Natural killer cell (primary cell): ENCODE measurements at regions not wholly inside any gene's neighbourhood (a gene's known extent, or its start where the extent isn't known, plus 50 kb on each side); places are given as distances from the start of the nearest gene placed in this dataset.
A peak's percentile ranks its signal among the peaks of the same experiment; 100 is the strongest.

Source experiments
- ATAC-seq, 3 donors: fragments of 150-1000 bp in 2 of 3; fragments of 200-7000 bp in 1 of 3; cut with Tn5 transposase; 1 replicate in 1 of 3; 2 replicates in 2 of 3; pipeline ENCODE4 v1.10.0; 2021; ENCODE audit warnings: mild to moderate bottlenecking in 2 of 3, moderate library complexity in 2 of 3
- DNase-seq, 2 donors: peaks; one replicate each; pipeline versions ENCODE4 v3.0.0 to v3.0.0-alpha.2; 2013 to 2021; ENCODE audit warnings: mixed read lengths in 1 of 2
- H3K27ac ChIP-seq: one replicate; pipeline ENCODE4 v1.5.1; 2013; ENCODE audit warnings: mild to moderate bottlenecking, low read length
- H3K27me3 ChIP-seq: one replicate; pipeline ENCODE4 v1.6.1; 2013; ENCODE audit warnings: low read length; ENCODE audit not compliant: control insufficient read depth, insufficient read depth
- H3K36me3 ChIP-seq: one replicate; pipeline ENCODE4 v1.6.1; 2013; ENCODE audit warnings: low read length; ENCODE audit not compliant: control insufficient read depth, insufficient read depth
- H3K4me1 ChIP-seq: one replicate; pipeline ENCODE4 v1.6.1; 2013; ENCODE audit warnings: low read length; ENCODE audit not compliant: control insufficient read depth, insufficient read depth
- H3K4me3 ChIP-seq: one replicate; pipeline ENCODE4 v1.5.1; 2013; ENCODE audit warnings: low read length
- H3K9me3 ChIP-seq: one replicate; pipeline ENCODE4 v1.6.1; 2013; ENCODE audit warnings: low read length; ENCODE audit not compliant: control insufficient read depth, insufficient read depth
- H3K27ac Mint-ChIP-seq, 2 donors: one replicate each; pipeline ENCODE4 v1.8.0; 2022; ENCODE audit warnings: mild to moderate bottlenecking in 2 of 2, mixed read lengths in 2 of 2, moderate library complexity in 1 of 2
- H3K27me3 Mint-ChIP-seq, 2 donors: one replicate each; pipeline ENCODE4 v1.8.0; 2022; ENCODE audit warnings: low read depth in 2 of 2, mixed read lengths in 2 of 2
- H3K36me3 Mint-ChIP-seq: one replicate; pipeline ENCODE4 v1.8.0; 2022; ENCODE audit warnings: mixed read lengths
- H3K4me1 Mint-ChIP-seq, 2 donors: one replicate each; pipeline ENCODE4 v1.8.0; 2022; ENCODE audit warnings: mixed read lengths in 2 of 2
- H3K4me3 Mint-ChIP-seq: one replicate; pipeline ENCODE4 v1.8.0; 2022; ENCODE audit warnings: mild to moderate bottlenecking, moderate library complexity, mixed read lengths
- H3K9me3 Mint-ChIP-seq, 2 donors: one replicate each; pipeline ENCODE4 v1.8.0; 2022; ENCODE audit warnings: mixed read lengths in 2 of 2
- CTCF ChIP-seq: fragments of 200-600 bp; IDR thresholded peaks from one replicate; pipeline ENCODE4 v1.8.0; 2022; ENCODE audit warnings: antibody characterized with exemption
- WGBS: methylation state at CpG from one replicate; pipeline ENCODE4 v1.1.7; 2013; ENCODE audit warnings: missing lambda C conversion rate; ENCODE audit not compliant: insufficient coverage; 5-methylcytosine and 5-hydroxymethylcytosine counted together
- intact Hi-C: fragments of 100-400 bp; cut with micrococcal nuclease; formaldehyde crosslinking; loops from one replicate; pipeline ENCODE4 v1.14.2; 2022

- H3K36me3 Mint-ChIP-seq, result no peaks in the 10 kb centered on the region
- peaks cover 2 to 5% of the 10 kb centered on the region in 2 donors for H3K9me3 Mint-ChIP-seq
- no peak overlapping the region for H3K27ac Mint-ChIP-seq
- H3K4me3 ChIP-seq, result no peak overlapping the region
- H3K4me1 ChIP-seq, result no peaks in the 10 kb centered on the region
- H3K4me3 Mint-ChIP-seq, result no peak overlapping the region
- ATAC-seq (no peak), DNase-seq (no peak)
- no peaks in the 10 kb centered on the region for H3K9me3 ChIP-seq
- intact Hi-C loops, result no loop called here
- no peaks in the 10 kb centered on the region for H3K27me3 ChIP-seq
- H3K36me3 ChIP-seq, result no peaks in the 10 kb centered on the region
- H3K27me3 Mint-ChIP-seq, result peaks cover 0 to 3% of the 10 kb centered on the region in 2 donors
- WGBS, result 89% methylated on average over 2 of the region's 2 CpGs
- H3K4me1 Mint-ChIP-seq, result no peaks in the 10 kb centered on the region
- no peak for TF ChIP-seq CTCF
- H3K27ac ChIP-seq, result no peak overlapping the region
These were observed 133.3 kb downstream of the TNFSF13B start for GRCh38 chr13:108402850-108403249.

GRCh38 chr13:108407495-108407894, 138.0 kb downstream of the TNFSF13B start:
- no peaks in the 10 kb centered on the region for H3K27me3 Mint-ChIP-seq
- H3K9me3 Mint-ChIP-seq, result peaks cover 2 to 3% of the 10 kb centered on the region in 2 donors
- no peaks in the 10 kb centered on the region for H3K36me3 Mint-ChIP-seq
- H3K4me3 ChIP-seq, result no peak overlapping the region
- intact Hi-C loops, result no loop called here
- no peak overlapping the region for H3K27ac Mint-ChIP-seq
- TF ChIP-seq CTCF, result no peak
- H3K4me3 Mint-ChIP-seq, result no peak overlapping the region
- H3K27me3 ChIP-seq, result no peaks in the 10 kb centered on the region
- no peak for DNase-seq
- H3K36me3 ChIP-seq, result no peaks in the 10 kb centered on the region
- no peaks in the 10 kb centered on the region for H3K9me3 ChIP-seq
- H3K4me1 ChIP-seq, result no peaks in the 10 kb centered on the region
- 60% methylated on average over 1 of the region's 2 CpGs for WGBS
- no peaks in the 10 kb centered on the region for H3K4me1 Mint-ChIP-seq
- ATAC-seq, result no peak
- no peak overlapping the region for H3K27ac ChIP-seq

GRCh38 chr13:108408672-108409071, 139.2 kb downstream of the TNFSF13B start:
- H3K27ac Mint-ChIP-seq, result no peak overlapping the region
- intact Hi-C loops, result no loop called here

More at GRCh38 chr13:108408672-108409071, 139.2 kb downstream of the TNFSF13B start:
- H3K4me3 ChIP-seq, result no peak overlapping the region
- no peaks in the 10 kb centered on the region for H3K36me3 Mint-ChIP-seq
- H3K9me3 ChIP-seq, result no peaks in the 10 kb centered on the region
- peak in 1 of 2 donors; percentile 14 for DNase-seq
- H3K4me1 Mint-ChIP-seq, result no peaks in the 10 kb centered on the region
- H3K4me3 Mint-ChIP-seq, result no peak overlapping the region
- TF ChIP-seq CTCF, result no peak
- H3K36me3 ChIP-seq, result no peaks in the 10 kb centered on the region
- ATAC-seq, result no peak
- WGBS, result 6% methylated on average over 2 of the region's 2 CpGs
- peaks cover 4 to 7% of the 10 kb centered on the region in 2 donors for H3K9me3 Mint-ChIP-seq
- H3K4me1 ChIP-seq, result no peaks in the 10 kb centered on the region
- H3K27me3 ChIP-seq, result no peaks in the 10 kb centered on the region
- H3K27ac ChIP-seq, result no peak overlapping the region
- H3K27me3 Mint-ChIP-seq, result no peaks in the 10 kb centered on the region
